Left renal pelvis (tissue), 4 donors: ENCODE measurements at regions not wholly inside any gene's neighbourhood (a gene's known extent, or its start where the extent isn't known, plus 50 kb on each side); places are given as distances from the start of the nearest gene placed in this dataset.
A peak's percentile ranks its signal among the peaks of the same experiment; 100 is the strongest.
"Not testable (repeated sequence)": the region's sequence is repeated elsewhere in the genome, so short reads cannot be mapped to it uniquely, and the experiment has no call there.

Source experiments
- DNase-seq, 4 donors: peaks; one replicate each; pipeline ENCODE4 v3.0.0-alpha.2; 2013; ENCODE audit warnings: low read depth in 4 of 4, low spot score in 3 of 4

DNA sequence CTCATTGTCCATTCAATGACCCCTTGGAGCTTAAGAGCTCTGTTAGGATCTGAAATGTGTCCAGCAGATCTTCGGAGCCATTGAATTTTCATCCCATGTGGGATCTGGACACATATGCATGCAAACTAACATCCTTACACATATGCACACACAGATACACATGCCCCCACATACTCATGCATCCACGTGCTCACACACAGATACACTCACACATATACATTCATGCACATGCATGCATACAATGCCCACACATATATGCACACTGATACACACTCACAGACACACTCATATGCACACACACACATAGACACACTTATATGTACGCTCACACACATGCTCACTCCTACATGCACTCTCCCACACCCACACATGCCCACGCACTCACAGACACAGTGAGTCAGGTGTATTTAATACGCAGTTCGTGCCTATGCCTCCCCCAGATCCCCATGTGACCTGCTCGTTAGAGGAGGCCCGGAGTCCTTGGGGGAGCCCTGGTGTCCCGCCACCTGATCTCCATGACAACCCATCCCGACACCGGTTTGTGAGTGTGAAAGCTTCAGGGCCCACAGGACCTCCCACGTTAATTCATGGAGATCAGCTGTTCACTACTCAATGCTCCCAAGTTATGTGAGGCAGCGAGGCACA is 121.9 kb upstream of the SULF2 start:
- DNase-seq, result no peak

DNA sequence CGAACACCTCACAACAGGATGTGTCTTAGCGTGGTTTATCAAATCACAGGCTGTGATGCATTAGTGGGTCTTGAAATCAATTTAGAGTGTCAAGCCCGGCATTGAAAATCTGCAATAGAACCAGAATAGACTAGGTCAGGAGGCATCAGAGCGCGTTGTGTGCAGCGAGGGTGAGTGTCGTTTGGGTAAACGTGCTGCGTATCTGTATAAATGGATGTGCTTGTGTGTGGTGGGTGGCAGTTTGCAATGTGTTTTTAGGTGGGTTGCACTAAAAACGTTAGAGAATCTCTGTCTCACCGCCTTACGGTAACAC is 121.0 kb upstream of the SULF2 start:
- no peak for DNase-seq

DNA sequence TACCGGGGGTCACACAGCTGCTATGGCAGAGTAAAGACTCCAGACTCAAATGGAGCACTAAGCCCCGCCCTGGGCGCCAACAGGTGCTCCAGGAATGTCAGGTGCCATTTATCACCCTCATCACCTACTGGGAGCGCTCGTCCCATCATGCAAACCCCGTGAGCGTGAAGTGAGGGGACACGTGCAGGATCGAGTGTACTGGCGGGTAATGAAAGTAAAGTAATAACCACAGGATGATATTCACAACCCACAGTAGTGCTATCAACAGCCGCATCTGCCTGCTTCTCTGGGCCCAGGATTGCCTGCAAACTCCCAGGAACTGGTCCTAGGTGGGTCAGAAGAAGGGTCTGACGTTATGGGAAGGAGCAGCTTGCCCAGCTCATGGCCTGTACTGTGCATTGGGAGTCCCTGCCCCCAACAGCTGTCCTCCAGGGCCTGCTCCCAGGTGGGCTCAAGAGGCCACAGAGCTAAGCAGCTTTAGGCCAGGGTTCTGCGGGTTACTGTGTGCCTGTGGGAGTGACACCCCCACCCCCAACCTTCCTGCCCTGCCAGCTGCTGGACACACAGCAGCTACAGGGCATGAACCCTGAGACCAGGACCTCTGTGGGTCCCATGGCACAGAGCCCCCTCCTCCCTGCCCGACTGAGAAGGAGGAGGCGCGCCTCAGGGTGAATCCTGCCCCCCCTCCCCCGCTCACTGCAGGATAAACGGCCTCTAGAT is 120.5 kb upstream of the SULF2 start:
- DNase-seq, result no peak

DNA sequence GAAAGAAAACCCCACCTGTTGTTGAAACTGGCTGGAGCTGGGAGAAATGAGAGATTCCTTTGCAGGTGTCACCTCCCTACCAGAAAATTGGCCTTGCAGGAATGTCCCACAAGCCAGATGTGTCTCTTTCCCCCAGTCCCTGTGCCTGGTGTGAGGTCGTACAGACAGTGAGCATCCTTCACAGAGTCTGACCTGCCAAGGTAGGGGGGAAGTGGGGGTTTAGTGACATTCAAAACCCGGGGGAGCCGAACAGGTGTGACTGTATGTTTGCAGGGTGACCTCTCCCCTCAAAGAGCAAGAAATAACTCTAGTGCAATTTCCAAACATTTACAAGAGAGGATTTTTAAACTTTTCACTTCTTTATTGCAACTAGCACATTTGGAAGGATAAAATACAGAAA is 117.7 kb upstream of the SULF2 start:
- DNase-seq, result not testable (repeated sequence)

GRCh38 chr20:47899313-47899712 is 114.0 kb upstream of the SULF2 start:
- not testable (repeated sequence) for DNase-seq

- no peak for DNase-seq
Measured at GRCh38 chr20:47897461-47897860, 112.2 kb upstream of the SULF2 start.

GRCh38 chr20:47892681-47893080 is 107.4 kb upstream of the SULF2 start:
- DNase-seq, result not testable (repeated sequence)

GRCh38 chr20:47890708-47891107 is 105.4 kb upstream of the SULF2 start:
- not testable (repeated sequence) for DNase-seq

- DNase-seq, result not testable (repeated sequence)
Measured at GRCh38 chr20:47889751-47890150, 104.5 kb upstream of the SULF2 start.

DNA sequence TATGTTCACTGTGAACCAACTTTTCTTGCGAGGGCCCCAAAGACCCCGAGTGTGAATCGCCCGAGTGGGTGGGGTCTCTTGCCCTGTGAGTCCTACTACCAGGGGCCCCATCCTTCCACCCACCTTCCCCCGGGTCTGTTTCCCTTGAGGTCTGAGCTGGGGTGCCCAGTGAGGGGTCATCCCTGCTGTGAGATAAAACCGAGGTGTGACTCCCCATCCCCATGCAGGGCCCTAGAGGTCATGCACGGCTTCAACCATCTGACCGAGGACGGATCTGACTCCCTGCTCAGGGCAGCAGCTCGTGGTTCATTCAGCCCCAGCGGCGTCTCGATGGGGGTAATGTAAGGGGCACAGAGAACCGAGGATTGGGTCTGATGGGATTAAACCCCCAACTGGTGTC is 103.1 kb upstream of the SULF2 start:
- no peak for DNase-seq

GRCh38 chr20:47887477-47888080 is 102.3 kb upstream of the SULF2 start:
- DNase-seq, result no peak

GRCh38 chr20:47887064-47887463 is 101.8 kb upstream of the SULF2 start:
- DNase-seq, result no peak

GRCh38 chr20:47886454-47887041 is 101.3 kb upstream of the SULF2 start:
- DNase-seq, result no peak

DNA sequence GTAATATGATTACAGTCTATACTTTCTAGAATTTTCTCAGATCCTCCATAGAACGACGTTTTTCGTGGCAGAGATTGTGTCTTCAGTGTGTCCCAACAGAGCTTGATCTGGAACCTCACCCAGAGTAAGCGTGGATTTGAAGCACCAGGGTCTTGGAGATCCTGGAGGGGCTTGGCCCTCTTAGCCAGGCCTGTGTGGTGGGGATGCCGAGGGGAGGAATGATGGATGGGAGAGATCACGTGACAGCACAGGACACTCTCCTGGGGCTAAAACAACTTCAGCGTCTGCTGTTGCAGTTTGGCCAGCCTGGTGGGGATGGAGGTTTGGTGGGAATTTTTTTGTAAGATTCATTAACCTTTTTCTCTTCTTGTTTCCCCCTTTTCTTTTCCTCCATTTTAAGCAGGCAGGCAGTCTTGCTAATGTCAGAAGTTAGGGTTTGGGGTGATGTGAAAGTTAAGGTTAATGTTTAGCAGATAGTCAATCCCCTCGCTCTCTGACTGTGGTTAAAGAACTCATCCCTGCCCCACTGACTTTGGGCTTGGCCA is 100.7 kb upstream of the SULF2 start:
- no peak for DNase-seq

GRCh38 chr20:47883940-47884339 is 98.7 kb upstream of the SULF2 start:
- not testable (repeated sequence) for DNase-seq

GRCh38 chr20:47883186-47883585 is 97.9 kb upstream of the SULF2 start:
- no peak for DNase-seq

DNA sequence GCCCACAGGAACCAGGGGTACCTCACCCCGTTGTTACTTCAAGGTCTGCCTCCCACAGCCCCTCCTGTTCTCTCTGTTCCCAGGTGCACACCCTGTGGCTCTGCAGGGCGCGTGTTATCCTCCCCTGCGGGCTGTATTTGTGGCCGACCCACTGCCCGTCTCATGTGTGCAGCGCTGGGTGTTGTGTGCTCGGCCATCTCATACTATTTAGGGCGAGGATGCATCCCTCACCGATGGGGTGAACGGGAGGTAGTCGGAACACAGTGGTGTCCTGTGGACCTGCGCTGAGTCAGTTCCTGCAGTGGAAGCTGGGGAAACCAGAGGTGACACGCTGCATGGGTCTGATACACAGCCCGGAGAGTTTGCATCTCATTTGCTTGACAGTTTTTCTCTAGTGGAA is 94.5 kb upstream of the SULF2 start:
- DNase-seq, result no peak

DNA sequence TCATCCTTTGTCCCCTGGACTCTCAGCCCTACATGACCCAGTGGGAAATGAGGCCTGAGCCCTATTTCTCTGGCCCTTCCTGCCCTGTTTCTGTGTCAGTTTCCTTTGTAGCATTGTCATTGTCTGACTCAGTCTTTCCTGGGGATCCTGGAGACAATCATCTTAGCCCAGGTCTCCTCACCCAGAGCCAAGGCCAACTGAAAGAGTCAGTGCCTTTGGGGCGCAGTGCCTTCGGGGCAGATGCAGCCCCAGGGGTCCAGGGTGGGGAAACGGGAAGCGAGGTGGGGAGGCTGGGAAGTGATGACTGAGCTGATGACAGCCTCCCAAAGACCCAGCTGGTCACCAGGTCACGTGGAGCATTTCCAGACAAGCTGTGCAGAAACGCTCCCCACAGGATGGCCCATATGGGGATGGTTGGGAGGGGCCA is 93.3 kb upstream of the SULF2 start:
- no peak for DNase-seq

GRCh38 chr20:47876311-47877088 is 91.2 kb upstream of the SULF2 start:
- DNase-seq, result peak in 1 of 4 donors; percentile 27

DNA sequence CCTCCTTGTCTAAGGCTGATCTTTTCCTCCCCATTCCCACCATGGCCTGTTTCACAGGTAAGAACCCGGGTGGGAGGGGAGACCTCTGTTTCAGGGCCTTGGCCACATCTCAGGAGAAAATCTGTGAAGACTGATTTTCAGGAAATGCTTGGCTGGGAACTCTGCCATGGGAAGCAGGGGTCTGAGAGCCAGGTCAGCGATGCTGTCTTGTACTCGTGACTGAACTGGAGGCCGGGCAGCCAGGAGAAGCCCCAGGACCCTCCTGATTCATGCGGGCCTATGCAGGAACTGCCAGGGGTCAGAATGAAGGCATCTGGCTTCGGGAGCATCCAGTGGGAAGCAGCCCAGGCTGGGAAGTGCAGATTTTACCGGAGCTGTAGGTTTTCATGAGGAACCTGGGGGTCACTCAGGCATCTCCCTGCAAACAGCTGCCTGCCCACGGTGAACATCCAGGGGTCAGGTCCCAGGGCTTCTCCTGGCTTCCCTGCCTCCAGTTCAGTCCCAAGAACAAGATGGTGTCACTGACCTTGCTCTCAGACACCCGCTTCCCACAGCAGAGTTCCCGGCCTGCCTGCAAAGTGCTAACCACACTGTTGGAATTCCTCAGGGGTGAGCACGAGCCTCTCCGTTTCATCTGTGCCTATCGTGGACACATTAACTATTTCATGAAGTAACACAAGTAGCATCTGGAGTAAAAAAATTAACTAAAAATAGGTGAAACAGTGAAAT is 90.2 kb upstream of the SULF2 start:
- DNase-seq, result no peak
